ENCODE measurements at regions not wholly inside any gene's neighbourhood (a gene's known extent, or its start where the extent isn't known, plus 50 kb on each side); places are given as distances from the start of the nearest gene placed in this dataset.

DNA sequence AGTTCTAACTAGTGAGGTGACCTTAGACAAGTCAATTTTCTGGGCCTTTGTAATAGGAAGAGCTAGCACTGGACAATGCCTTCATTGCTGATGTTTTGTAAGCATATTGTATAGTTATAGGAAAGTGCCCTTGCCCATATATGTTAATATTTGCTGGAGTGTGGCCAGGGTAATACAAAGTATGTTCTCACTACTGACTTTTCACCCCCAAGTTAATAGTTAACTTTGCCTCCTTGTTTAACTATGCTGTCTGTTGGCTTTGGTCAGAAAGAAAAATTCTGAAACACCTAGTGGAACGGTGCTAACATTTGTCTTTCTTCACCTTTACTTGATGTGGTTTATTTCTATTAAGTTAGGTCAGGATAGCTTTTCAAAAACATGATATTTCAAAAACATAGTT lies 287.4 kb upstream of the CTNNB1 start:
- no peaks in the 10 kb centered on the region for H3K36me3 ChIP-seq
- TF ChIP-seq POLR2A (IDR thresholded peaks at IDR 0.05): no peak
- TF ChIP-seq, protein P1, sequence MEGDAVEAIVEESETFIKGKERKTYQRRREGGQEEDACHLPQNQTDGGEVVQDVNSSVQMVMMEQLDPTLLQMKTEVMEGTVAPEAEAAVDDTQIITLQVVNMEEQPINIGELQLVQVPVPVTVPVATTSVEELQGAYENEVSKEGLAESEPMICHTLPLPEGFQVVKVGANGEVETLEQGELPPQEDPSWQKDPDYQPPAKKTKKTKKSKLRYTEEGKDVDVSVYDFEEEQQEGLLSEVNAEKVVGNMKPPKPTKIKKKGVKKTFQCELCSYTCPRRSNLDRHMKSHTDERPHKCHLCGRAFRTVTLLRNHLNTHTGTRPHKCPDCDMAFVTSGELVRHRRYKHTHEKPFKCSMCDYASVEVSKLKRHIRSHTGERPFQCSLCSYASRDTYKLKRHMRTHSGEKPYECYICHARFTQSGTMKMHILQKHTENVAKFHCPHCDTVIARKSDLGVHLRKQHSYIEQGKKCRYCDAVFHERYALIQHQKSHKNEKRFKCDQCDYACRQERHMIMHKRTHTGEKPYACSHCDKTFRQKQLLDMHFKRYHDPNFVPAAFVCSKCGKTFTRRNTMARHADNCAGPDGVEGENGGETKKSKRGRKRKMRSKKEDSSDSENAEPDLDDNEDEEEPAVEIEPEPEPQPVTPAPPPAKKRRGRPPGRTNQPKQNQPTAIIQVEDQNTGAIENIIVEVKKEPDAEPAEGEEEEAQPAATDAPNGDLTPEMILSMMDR (IDR thresholded peaks at IDR 0.05 in 4 of 5, conservative IDR thresholded peaks at IDR 0.05 in 1 of 5): no peak
- ATAC-seq: no peak

GRCh38 chr3:40912461-40912860 lies 286.8 kb upstream of the CTNNB1 start:
- Histone ChIP-seq H3K4me3 (no peak overlapping the region), H3K36me3 (no peaks in the 10 kb centered on the region), H3K27me3 (no peaks in the 10 kb centered on the region), H3K4me1 (no peaks in the 10 kb centered on the region), H3K9me3 (no peaks in the 10 kb centered on the region), H3K27ac (no peak overlapping the region)
- intact Hi-C loops (cut with DNase I; ENCODE audit: low total_unique reads) (no loop called here), in situ Hi-C loops (cut with MboI; ENCODE audit: low sequenced_read_pairs in 4 of 4) (no loop called here)
- ATAC-seq (no peak), DNase-seq (no peak)
- TF ChIP-seq, protein P1 (IDR thresholded peaks at IDR 0.05 in 4 of 5, conservative IDR thresholded peaks at IDR 0.05 in 1 of 5): no peak
- no peak for TF ChIP-seq POLR2A (IDR thresholded peaks at IDR 0.05)

More for the DNA sequence above, 287.4 kb upstream of the CTNNB1 start:
- no peaks in the 10 kb centered on the region for H3K4me1 ChIP-seq
- no peak overlapping the region for H3K27ac ChIP-seq
- no peaks in the 10 kb centered on the region for H3K9me3 ChIP-seq
- DNase-seq: no peak
- H3K27me3 ChIP-seq: no peaks in the 10 kb centered on the region
- in situ Hi-C loops (cut with MboI; ENCODE audit: low sequenced_read_pairs in 4 of 4) (no loop called here), intact Hi-C loops (cut with DNase I; ENCODE audit: low total_unique reads) (no loop called here)
- no peak overlapping the region for H3K4me3 ChIP-seq

DNA sequence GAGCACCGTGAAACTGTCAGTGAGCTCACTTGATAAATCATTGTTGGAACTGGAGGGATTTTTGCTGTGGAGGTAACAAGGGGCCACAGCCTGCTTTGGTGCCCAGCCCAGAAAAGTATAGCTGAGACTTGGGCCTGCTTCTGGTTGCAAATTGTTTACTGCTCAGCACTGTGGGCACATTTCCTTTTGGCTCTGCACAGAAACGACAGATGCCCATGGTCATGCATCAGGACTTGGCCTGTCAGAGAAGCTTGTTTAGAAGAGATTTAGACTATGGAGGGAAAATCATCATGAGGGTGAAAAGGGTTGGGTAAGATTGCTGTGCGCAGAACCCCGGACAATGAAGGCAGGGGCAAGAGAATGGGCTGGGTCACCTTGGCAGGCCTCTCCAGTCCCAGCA lies 286.1 kb upstream of the CTNNB1 start:
- no peak overlapping the region for H3K4me3 ChIP-seq
- no peaks in the 10 kb centered on the region for H3K9me3 ChIP-seq
- in situ Hi-C loops (cut with MboI; ENCODE audit: low sequenced_read_pairs in 4 of 4): no loop called here
- H3K27ac ChIP-seq: no peak overlapping the region
- no peak for TF ChIP-seq POLR2A (IDR thresholded peaks at IDR 0.05)
- TF ChIP-seq, protein P1 (IDR thresholded peaks at IDR 0.05 in 4 of 5, conservative IDR thresholded peaks at IDR 0.05 in 1 of 5): no peak
- intact Hi-C loops (cut with DNase I; ENCODE audit: low total_unique reads): no loop called here
- DNase-seq: no peak
- no peaks in the 10 kb centered on the region for H3K4me1 ChIP-seq
- H3K27me3 ChIP-seq: no peaks in the 10 kb centered on the region
- ATAC-seq: no peak
- no peaks in the 10 kb centered on the region for H3K36me3 ChIP-seq

DNA sequence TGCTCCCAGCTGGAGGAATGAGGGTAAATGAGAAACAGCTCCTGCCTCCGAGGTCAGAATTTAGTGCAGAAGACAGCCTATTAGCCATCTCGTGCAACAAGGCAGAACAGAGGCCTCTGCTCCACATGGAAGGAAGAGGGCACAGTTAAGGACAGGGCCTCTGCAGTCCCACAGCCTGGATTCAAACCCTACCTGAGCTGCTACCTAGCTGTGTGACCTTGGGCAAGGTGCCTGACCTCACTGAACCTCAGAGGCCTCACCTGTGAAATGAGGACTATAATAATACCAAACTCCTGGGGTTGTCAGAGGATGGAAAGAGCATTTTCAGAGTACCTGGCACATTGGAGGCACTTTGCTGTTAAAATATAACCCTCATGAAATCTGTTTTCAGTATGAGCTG lies 285.7 kb upstream of the CTNNB1 start:
- TF ChIP-seq, protein P1 (IDR thresholded peaks at IDR 0.05 in 4 of 5, conservative IDR thresholded peaks at IDR 0.05 in 1 of 5): no peak
- no peak for TF ChIP-seq POLR2A (IDR thresholded peaks at IDR 0.05)
- Histone ChIP-seq H3K27ac (no peak overlapping the region), H3K9me3 (no peaks in the 10 kb centered on the region), H3K4me3 (no peak overlapping the region), H3K4me1 (no peaks in the 10 kb centered on the region), H3K27me3 (no peaks in the 10 kb centered on the region), H3K36me3 (no peaks in the 10 kb centered on the region)
- no peak for ATAC-seq
- in situ Hi-C loops (cut with MboI; ENCODE audit: low sequenced_read_pairs in 4 of 4): no loop called here
- intact Hi-C loops (cut with DNase I; ENCODE audit: low total_unique reads): no loop called here
- no peak for DNase-seq

DNA sequence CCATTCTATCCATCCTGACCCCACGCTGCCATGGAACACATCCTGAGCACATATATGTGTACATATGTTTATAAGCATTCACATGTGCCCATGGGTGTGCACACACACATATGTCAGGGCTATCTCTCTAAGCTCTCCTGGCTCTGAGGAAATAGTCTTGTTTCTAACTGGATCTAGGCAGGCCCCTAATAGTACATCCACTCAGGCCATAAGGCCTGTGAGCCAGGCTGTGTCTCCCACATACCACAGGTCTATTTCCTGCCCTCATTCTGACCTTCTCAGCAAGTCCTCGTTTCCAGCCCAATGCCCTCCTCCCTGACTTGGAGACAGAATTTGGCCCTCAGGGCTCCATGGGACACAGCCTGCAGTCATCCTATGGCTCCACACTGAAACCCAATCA lies 284.8 kb upstream of the CTNNB1 start:
- Histone ChIP-seq H3K9me3 (no peaks in the 10 kb centered on the region), H3K4me1 (no peaks in the 10 kb centered on the region), H3K27ac (no peak overlapping the region), H3K4me3 (no peak overlapping the region), H3K27me3 (no peaks in the 10 kb centered on the region), H3K36me3 (no peaks in the 10 kb centered on the region)
- ATAC-seq (no peak), DNase-seq (no peak)
- TF ChIP-seq, protein P1 (IDR thresholded peaks at IDR 0.05 in 4 of 5, conservative IDR thresholded peaks at IDR 0.05 in 1 of 5): no peak
- TF ChIP-seq POLR2A (IDR thresholded peaks at IDR 0.05): no peak
- intact Hi-C loops (cut with DNase I; ENCODE audit: low total_unique reads): no loop called here
- in situ Hi-C loops (cut with MboI; ENCODE audit: low sequenced_read_pairs in 4 of 4): no loop called here
